ENCODE measurements at regions not wholly inside any gene's neighbourhood (a gene's known extent, or its start where the extent isn't known, plus 50 kb on each side); places are given as distances from the start of the nearest gene placed in this dataset.

- Mint-ChIP-seq H3K27ac (ENCODE audit: unreplicated experiment) (no peak overlapping the region), H3K4me3 (ENCODE audit: unreplicated experiment) (no peak overlapping the region), H3K27me3 (ENCODE audit: unreplicated experiment) (no peaks in the 10 kb centered on the region), H3K4me1 (ENCODE audit: low read depth, unreplicated experiment) (peaks cover 4% of the 10 kb centered on the region), H3K9me3 (ENCODE audit: unreplicated experiment) (no peaks in the 10 kb centered on the region), H3K36me3 (ENCODE audit: unreplicated experiment) (peaks cover 13% of the 10 kb centered on the region)
- peak; percentile 41 for DNase-seq
- TF ChIP-seq, protein P1, sequence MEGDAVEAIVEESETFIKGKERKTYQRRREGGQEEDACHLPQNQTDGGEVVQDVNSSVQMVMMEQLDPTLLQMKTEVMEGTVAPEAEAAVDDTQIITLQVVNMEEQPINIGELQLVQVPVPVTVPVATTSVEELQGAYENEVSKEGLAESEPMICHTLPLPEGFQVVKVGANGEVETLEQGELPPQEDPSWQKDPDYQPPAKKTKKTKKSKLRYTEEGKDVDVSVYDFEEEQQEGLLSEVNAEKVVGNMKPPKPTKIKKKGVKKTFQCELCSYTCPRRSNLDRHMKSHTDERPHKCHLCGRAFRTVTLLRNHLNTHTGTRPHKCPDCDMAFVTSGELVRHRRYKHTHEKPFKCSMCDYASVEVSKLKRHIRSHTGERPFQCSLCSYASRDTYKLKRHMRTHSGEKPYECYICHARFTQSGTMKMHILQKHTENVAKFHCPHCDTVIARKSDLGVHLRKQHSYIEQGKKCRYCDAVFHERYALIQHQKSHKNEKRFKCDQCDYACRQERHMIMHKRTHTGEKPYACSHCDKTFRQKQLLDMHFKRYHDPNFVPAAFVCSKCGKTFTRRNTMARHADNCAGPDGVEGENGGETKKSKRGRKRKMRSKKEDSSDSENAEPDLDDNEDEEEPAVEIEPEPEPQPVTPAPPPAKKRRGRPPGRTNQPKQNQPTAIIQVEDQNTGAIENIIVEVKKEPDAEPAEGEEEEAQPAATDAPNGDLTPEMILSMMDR (IDR thresholded peaks at IDR 0.05; ENCODE audit: partially characterized antibody, unreplicated experiment) = peak; percentile 72
Observed at GRCh38 chr10:129274748-129275474, 192.1 kb upstream of the MGMT start.

DNA sequence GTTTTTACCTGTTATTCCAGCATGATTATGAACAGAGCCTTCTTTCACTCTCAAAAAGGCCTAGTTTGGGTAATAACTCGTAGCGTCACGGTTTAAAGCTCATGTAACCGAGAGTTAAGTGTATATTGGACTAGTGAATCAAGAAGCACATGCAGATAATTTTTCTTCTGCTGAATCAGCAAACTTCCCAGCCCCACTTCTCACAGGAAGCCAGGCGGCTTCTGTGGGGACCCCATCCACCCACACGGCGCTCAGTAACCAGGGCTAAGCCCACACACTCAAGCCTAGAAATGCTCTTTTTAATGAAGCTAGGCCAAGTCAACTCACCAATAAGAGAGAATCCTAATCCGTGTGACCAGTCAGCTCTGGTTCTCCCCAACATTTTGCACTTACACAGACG is 191.2 kb upstream of the MGMT start:
- no peak for DNase-seq
- Mint-ChIP-seq H3K4me1 (ENCODE audit: low read depth, unreplicated experiment) (peaks cover 4% of the 10 kb centered on the region), H3K27me3 (ENCODE audit: unreplicated experiment) (no peaks in the 10 kb centered on the region), H3K9me3 (ENCODE audit: unreplicated experiment) (no peaks in the 10 kb centered on the region), H3K27ac (ENCODE audit: unreplicated experiment) (no peak overlapping the region), H3K36me3 (ENCODE audit: unreplicated experiment) (peaks cover 11% of the 10 kb centered on the region), H3K4me3 (ENCODE audit: unreplicated experiment) (no peak overlapping the region)
- TF ChIP-seq, protein P1 (IDR thresholded peaks at IDR 0.05; ENCODE audit: partially characterized antibody, unreplicated experiment) = no peak

DNA sequence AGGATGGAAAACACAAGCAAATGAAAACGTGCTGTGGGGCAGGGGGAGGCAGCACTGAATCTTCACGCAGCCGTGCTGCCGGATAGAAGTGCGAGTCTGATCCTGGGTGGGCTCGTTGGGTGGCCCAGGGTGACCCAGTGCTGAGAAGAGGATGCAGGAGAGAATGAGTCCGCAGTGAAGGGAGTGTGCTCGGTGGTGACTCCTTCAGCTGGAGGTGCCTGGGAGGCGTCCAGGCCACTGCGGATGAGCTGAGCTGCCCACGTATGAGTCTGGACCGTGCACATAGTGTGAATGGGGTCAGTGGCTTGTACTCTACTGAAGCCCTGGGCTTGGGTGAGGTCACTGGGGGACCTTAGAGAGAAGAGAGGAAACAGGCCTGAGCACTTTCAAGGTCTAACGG is 190.0 kb upstream of the MGMT start:
- TF ChIP-seq, protein P1 (IDR thresholded peaks at IDR 0.05; ENCODE audit: partially characterized antibody, unreplicated experiment) = no peak
- no peak for DNase-seq
- H3K27ac Mint-ChIP-seq (ENCODE audit: unreplicated experiment) = no peak overlapping the region
- H3K9me3 Mint-ChIP-seq (ENCODE audit: unreplicated experiment) = no peaks in the 10 kb centered on the region
- H3K36me3 Mint-ChIP-seq (ENCODE audit: unreplicated experiment) = peaks cover 14% of the 10 kb centered on the region
- H3K27me3 Mint-ChIP-seq (ENCODE audit: unreplicated experiment) = peaks cover 2% of the 10 kb centered on the region
- peaks cover 4% of the 10 kb centered on the region for H3K4me1 Mint-ChIP-seq (ENCODE audit: low read depth, unreplicated experiment)
- H3K4me3 Mint-ChIP-seq (ENCODE audit: unreplicated experiment) = no peak overlapping the region

DNA sequence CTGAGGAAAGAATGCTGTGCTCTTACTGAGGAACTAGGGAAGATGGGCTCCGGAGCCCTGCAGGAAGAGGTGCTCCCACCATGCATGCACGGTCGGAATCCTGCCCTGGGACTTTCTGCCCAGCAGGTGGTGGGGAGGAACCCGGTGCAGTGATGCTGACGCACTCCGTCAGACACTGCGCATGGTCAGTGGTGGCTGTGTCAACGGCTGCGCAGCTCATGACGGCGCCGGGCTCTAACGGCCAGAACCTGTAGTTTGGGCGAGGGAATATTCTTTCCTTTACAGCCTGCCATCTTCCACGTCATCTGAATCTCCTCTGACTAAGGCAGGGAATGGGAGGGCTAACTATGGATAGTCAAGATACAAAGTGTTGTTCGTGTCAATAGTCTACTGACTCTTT is 189.2 kb upstream of the MGMT start:
- H3K27ac Mint-ChIP-seq (ENCODE audit: unreplicated experiment) = no peak overlapping the region
- TF ChIP-seq, protein P1 (IDR thresholded peaks at IDR 0.05; ENCODE audit: partially characterized antibody, unreplicated experiment) = no peak

GRCh38 chr10:129278686-129279085 is 188.4 kb upstream of the MGMT start:
- Mint-ChIP-seq H3K9me3 (ENCODE audit: unreplicated experiment) (no peaks in the 10 kb centered on the region), H3K4me1 (ENCODE audit: low read depth, unreplicated experiment) (peaks cover 4% of the 10 kb centered on the region), H3K36me3 (ENCODE audit: unreplicated experiment) (peaks cover 14% of the 10 kb centered on the region), H3K27me3 (ENCODE audit: unreplicated experiment) (peaks cover 2% of the 10 kb centered on the region), H3K4me3 (ENCODE audit: unreplicated experiment) (no peak overlapping the region), H3K27ac (ENCODE audit: unreplicated experiment) (no peak overlapping the region)
- DNase-seq = no peak
- TF ChIP-seq, protein P1 (IDR thresholded peaks at IDR 0.05; ENCODE audit: partially characterized antibody, unreplicated experiment) = no peak

More for the DNA sequence above, 189.2 kb upstream of the MGMT start:
- Mint-ChIP-seq H3K36me3 (ENCODE audit: unreplicated experiment) (peaks cover 14% of the 10 kb centered on the region), H3K4me3 (ENCODE audit: unreplicated experiment) (no peak overlapping the region), H3K4me1 (ENCODE audit: low read depth, unreplicated experiment) (peaks cover 4% of the 10 kb centered on the region), H3K27me3 (ENCODE audit: unreplicated experiment) (peaks cover 2% of the 10 kb centered on the region), H3K9me3 (ENCODE audit: unreplicated experiment) (no peaks in the 10 kb centered on the region)
- no peak for DNase-seq
